NCI-H128 (cell line): ENCODE measurements at regions not wholly inside any gene's neighbourhood (a gene's known extent, or its start where the extent isn't known, plus 50 kb on each side); places are given as distances from the start of the nearest gene placed in this dataset.

Experiments used
- DNase-seq: peaks from one replicate; lab custom pipeline; 2025; ENCODE audit not compliant: unreplicated experiment; lab: John Stamatoyannopoulos, UW

- DNase-seq, result peak; percentile 35
Observed at GRCh38 chr11:86193297-86194095, 51.1 kb upstream of the EED start.

- no peak for DNase-seq
Observed at GRCh38 chr11:86192519-86193257, 51.9 kb upstream of the EED start.

- DNase-seq, result no peak
Observed at GRCh38 chr11:86191874-86192273, 52.7 kb upstream of the EED start.

- DNase-seq, result no peak
Observed at GRCh38 chr11:86187027-86187426, 57.5 kb upstream of the EED start.

GRCh38 chr11:86186386-86186785, 58.2 kb upstream of the EED start:
- no peak for DNase-seq

- no peak for DNase-seq
Observed at GRCh38 chr11:86185381-86185750, 59.2 kb upstream of the EED start.

GRCh38 chr11:86184728-86185380, 59.7 kb upstream of the EED start:
- no peak for DNase-seq

GRCh38 chr11:86183694-86184093, 60.9 kb upstream of the EED start:
- no peak for DNase-seq

GRCh38 chr11:86182976-86183584, 61.5 kb upstream of the EED start:
- no peak for DNase-seq

GRCh38 chr11:86181379-86181778, 63.2 kb upstream of the EED start:
- DNase-seq, result no peak

GRCh38 chr11:86180851-86181250, 63.7 kb upstream of the EED start:
- no peak for DNase-seq

GRCh38 chr11:86180423-86180822, 64.1 kb upstream of the EED start:
- DNase-seq, result no peak

GRCh38 chr11:86179646-86180064, 64.9 kb upstream of the EED start:
- no peak for DNase-seq

- DNase-seq, result no peak
Observed at GRCh38 chr11:86177302-86177701, 67.3 kb upstream of the EED start.

- no peak for DNase-seq
Observed at GRCh38 chr11:86176165-86176884, 68.2 kb upstream of the EED start.

GRCh38 chr11:86175626-86176025, 68.9 kb upstream of the EED start:
- no peak for DNase-seq

- DNase-seq, result no peak
Observed at GRCh38 chr11:86175191-86175590, 69.4 kb upstream of the EED start.

- no peak for DNase-seq
Observed at GRCh38 chr11:86174101-86175046, 70.2 kb upstream of the EED start.

GRCh38 chr11:86172894-86173293, 71.7 kb upstream of the EED start:
- DNase-seq, result no peak

- no peak for DNase-seq
Observed at GRCh38 chr11:86171627-86172026, 72.9 kb upstream of the EED start.
